ENCODE measurements at regions not wholly inside any gene's neighbourhood (a gene's known extent, or its start where the extent isn't known, plus 50 kb on each side); places are given as distances from the start of the nearest gene placed in this dataset.

GRCh38 chr2:217207699-217208010 is 347.8 kb upstream of the TNP1 start:
- TF ChIP-seq POLR2A (IDR thresholded peaks at IDR 0.05; ENCODE audit: low read length): no peak
- no peak for TF ChIP-seq GATA1 (IDR thresholded peaks at IDR 0.05; ENCODE audit: low read depth, low read length)
